ENCODE measurements at regions not wholly inside any gene's neighbourhood (a gene's known extent, or its start where the extent isn't known, plus 50 kb on each side); places are given as distances from the start of the nearest gene placed in this dataset.

DNA sequence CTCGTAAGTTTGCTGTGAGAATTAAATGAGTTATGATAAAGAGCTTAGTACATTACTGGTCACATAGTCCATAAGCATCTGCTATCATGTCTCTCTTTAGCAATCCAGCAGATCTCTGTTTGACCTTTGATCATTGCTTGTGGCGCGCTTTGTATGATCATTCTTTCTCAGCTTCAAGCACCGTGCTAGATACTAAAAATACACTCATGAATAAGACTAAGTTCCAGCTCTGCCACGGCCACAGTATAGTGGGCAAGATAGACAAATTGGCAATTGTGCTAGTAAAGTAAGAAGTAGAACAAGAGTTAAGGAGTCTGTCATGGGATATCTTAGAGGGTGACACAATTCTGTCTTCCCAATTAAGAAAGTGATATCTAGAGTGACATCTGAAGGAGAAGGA is 75.2 kb upstream of the ADGRF1 start:
- TF ChIP-seq YY1 (IDR thresholded peaks at IDR 0.05; ENCODE audit: insufficient read depth, insufficient read length), result no peak
- TF ChIP-seq ZNF274 (IDR thresholded peaks at IDR 0.05; ENCODE audit: low read depth, low read length), result no peak
- TF ChIP-seq SUZ12 (IDR thresholded peaks at IDR 0.05; ENCODE audit: extremely low read depth, insufficient read depth, insufficient read length), result no peak
